ACHN (cell line): ENCODE measurements at regions not wholly inside any gene's neighbourhood (a gene's known extent, or its start where the extent isn't known, plus 50 kb on each side); places are given as distances from the start of the nearest gene placed in this dataset.

Experiments
- DNase-seq: peaks from one replicate; pipeline ENCODE4 v3.0.0-alpha.2; 2015
- in situ Hi-C: cut with HindIII; loops from 2 replicates; pipeline ENCODE4 v1.10.0; 2017; ENCODE audit warnings: low sequenced_read_pairs, low pct_ligation_motif_present, low pct_unique_long_range_greater_than_20kb

GRCh38 chr5:68757626-68758212 is 336.1 kb upstream of the SLC30A5 start:
- in situ Hi-C loops = no loop called here
- no peak for DNase-seq

GRCh38 chr5:68759593-68759992 is 334.2 kb upstream of the SLC30A5 start:
- in situ Hi-C loops = no loop called here
- no peak for DNase-seq

GRCh38 chr5:68762201-68762600 is 331.6 kb upstream of the SLC30A5 start:
- no peak for DNase-seq
- in situ Hi-C loops = no loop called here

- no peak for DNase-seq
- in situ Hi-C loops = no loop called here
Observed at GRCh38 chr5:68766952-68767464, 326.8 kb upstream of the SLC30A5 start.

- DNase-seq = no peak
- in situ Hi-C loops = no loop called here
Observed at GRCh38 chr5:68770551-68770950, 323.3 kb upstream of the SLC30A5 start.

GRCh38 chr5:68771221-68771620 is 322.6 kb upstream of the SLC30A5 start:
- in situ Hi-C loops = no loop called here
- no peak for DNase-seq

- in situ Hi-C loops = no loop called here
- DNase-seq = no peak
Observed at GRCh38 chr5:68771732-68772131, 322.1 kb upstream of the SLC30A5 start.

GRCh38 chr5:68776381-68776780 is 317.4 kb upstream of the SLC30A5 start:
- no peak for DNase-seq
- in situ Hi-C loops = no loop called here

GRCh38 chr5:68777135-68777534 is 316.7 kb upstream of the SLC30A5 start:
- no peak for DNase-seq
- in situ Hi-C loops = no loop called here

- in situ Hi-C loops = no loop called here
- DNase-seq = no peak
Observed at GRCh38 chr5:68778484-68778883, 315.3 kb upstream of the SLC30A5 start.

GRCh38 chr5:68780299-68780955 is 313.4 kb upstream of the SLC30A5 start:
- in situ Hi-C loops = no loop called here

GRCh38 chr5:68793074-68793473 is 300.7 kb upstream of the SLC30A5 start:
- in situ Hi-C loops = no loop called here
- DNase-seq = no peak

More at GRCh38 chr5:68780299-68780955, 313.4 kb upstream of the SLC30A5 start:
- no peak for DNase-seq

GRCh38 chr5:68793993-68794392 is 299.8 kb upstream of the SLC30A5 start:
- DNase-seq = no peak
- in situ Hi-C loops = no loop called here

- DNase-seq = no peak
- in situ Hi-C loops = no loop called here
Observed at GRCh38 chr5:68795190-68795589, 298.6 kb upstream of the SLC30A5 start.

GRCh38 chr5:68798877-68799843 is 294.7 kb upstream of the SLC30A5 start:
- DNase-seq = no peak
- in situ Hi-C loops = no loop called here

GRCh38 chr5:68802430-68802829 is 291.4 kb upstream of the SLC30A5 start:
- in situ Hi-C loops = no loop called here
- no peak for DNase-seq

- in situ Hi-C loops = no loop called here
- no peak for DNase-seq
Observed at GRCh38 chr5:68803881-68804319, 289.9 kb upstream of the SLC30A5 start.

- DNase-seq = no peak
- in situ Hi-C loops = no loop called here
Observed at GRCh38 chr5:68804343-68804742, 289.5 kb upstream of the SLC30A5 start.

GRCh38 chr5:68805444-68805843 is 288.4 kb upstream of the SLC30A5 start:
- in situ Hi-C loops = no loop called here
- no peak for DNase-seq
